HG03103 (cell line): ENCODE measurements at regions not wholly inside any gene's neighbourhood (a gene's known extent, or its start where the extent isn't known, plus 50 kb on each side); places are given as distances from the start of the nearest gene placed in this dataset.
"Not testable (repeated sequence)": the region's sequence is repeated elsewhere in the genome, so short reads cannot be mapped to it uniquely, and the experiment has no call there.

Source experiments
- ATAC-seq: cut with Tn5 transposase; IDR thresholded peaks from one replicate; pipeline ENCODE4 v1.9.1; 2021; ENCODE audit warnings: low read depth; ENCODE audit not compliant: unreplicated experiment

GRCh38 chr9:80520231-80520630, 948.5 kb downstream of the TLE4 start:
- ATAC-seq = no peak

GRCh38 chr9:80518441-80518840, 946.7 kb downstream of the TLE4 start:
- no peak for ATAC-seq

GRCh38 chr9:80516679-80517078, 944.9 kb downstream of the TLE4 start:
- no peak for ATAC-seq

GRCh38 chr9:80509358-80509757, 937.6 kb downstream of the TLE4 start:
- no peak for ATAC-seq

- no peak for ATAC-seq
These were observed 935.8 kb downstream of the TLE4 start for GRCh38 chr9:80507611-80508010.

GRCh38 chr9:80504601-80505230, 933.0 kb downstream of the TLE4 start:
- ATAC-seq = no peak

- ATAC-seq = no peak
These were observed 932.0 kb downstream of the TLE4 start for GRCh38 chr9:80503671-80504281.

GRCh38 chr9:80502306-80502705, 930.5 kb downstream of the TLE4 start:
- ATAC-seq = no peak

- ATAC-seq = no peak
These were observed 929.9 kb downstream of the TLE4 start for GRCh38 chr9:80501635-80502034.

- ATAC-seq = no peak
These were observed 928.5 kb downstream of the TLE4 start for GRCh38 chr9:80500300-80500699.

GRCh38 chr9:80498001-80498555, 926.3 kb downstream of the TLE4 start:
- no peak for ATAC-seq

GRCh38 chr9:80496901-80497556, 925.3 kb downstream of the TLE4 start:
- no peak for ATAC-seq

- no peak for ATAC-seq
These were observed 921.5 kb downstream of the TLE4 start for GRCh38 chr9:80493258-80493657.

- ATAC-seq = no peak
These were observed 920.5 kb downstream of the TLE4 start for GRCh38 chr9:80492221-80492620.

GRCh38 chr9:80491086-80491696, 919.4 kb downstream of the TLE4 start:
- no peak for ATAC-seq

- no peak for ATAC-seq
These were observed 917.6 kb downstream of the TLE4 start for GRCh38 chr9:80489329-80489728.

GRCh38 chr9:80485420-80486250, 913.9 kb downstream of the TLE4 start:
- ATAC-seq = no peak

- ATAC-seq = not testable (repeated sequence)
These were observed 910.5 kb downstream of the TLE4 start for GRCh38 chr9:80482251-80482650.

- ATAC-seq = no peak
These were observed 895.9 kb downstream of the TLE4 start for GRCh38 chr9:80467632-80468031.

GRCh38 chr9:80465556-80465955, 893.8 kb downstream of the TLE4 start:
- ATAC-seq = no peak
